ENCODE measurements at regions not wholly inside any gene's neighbourhood (a gene's known extent, or its start where the extent isn't known, plus 50 kb on each side); places are given as distances from the start of the nearest gene placed in this dataset.
"Not testable (repeated sequence)": the region's sequence is repeated elsewhere in the genome, so short reads cannot be mapped to it uniquely, and the experiment has no call there.

DNA sequence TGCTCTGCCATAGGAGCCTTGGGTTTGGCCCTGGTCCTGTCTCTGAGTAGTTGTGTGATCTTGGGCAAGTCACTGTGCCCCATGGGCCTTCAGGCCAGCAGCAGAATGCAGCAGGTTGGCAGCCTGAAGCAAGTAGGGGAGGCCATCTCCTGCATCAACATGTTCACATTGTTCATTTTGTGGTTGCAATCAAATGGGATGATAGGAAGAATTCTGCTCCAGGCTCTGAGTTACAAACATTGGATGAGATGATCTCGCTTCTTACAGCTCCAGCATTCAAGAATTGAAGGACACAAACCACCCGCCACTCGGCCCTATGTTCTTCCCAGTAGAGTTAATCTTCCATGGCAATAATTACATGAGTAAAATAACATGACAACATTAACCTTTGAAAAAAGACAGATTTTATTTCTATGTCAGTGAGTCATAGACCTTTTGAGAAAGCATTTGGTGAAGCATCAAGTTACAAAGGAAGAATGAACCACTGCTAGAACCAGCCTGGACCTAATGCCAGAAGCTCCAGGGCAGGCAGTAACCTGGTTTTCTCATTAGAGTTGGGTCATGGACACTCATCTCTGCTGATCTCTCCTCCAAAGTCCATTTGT, 308.3 kb upstream of the NCAM1 start:
- no peak overlapping the region for H3K27ac Mint-ChIP-seq
- no peak overlapping the region for H3K4me3 Mint-ChIP-seq
- H3K36me3 Mint-ChIP-seq (ENCODE audit: low read depth) = no peaks in the 10 kb centered on the region
- H3K9me3 Mint-ChIP-seq = no peaks in the 10 kb centered on the region
- no peaks in the 10 kb centered on the region for H3K4me1 Mint-ChIP-seq (ENCODE audit: low read depth)
- H3K27me3 Mint-ChIP-seq = no peaks in the 10 kb centered on the region

- H3K9me3 Mint-ChIP-seq = no peaks in the 10 kb centered on the region
- no peak overlapping the region for H3K4me3 Mint-ChIP-seq
- no peaks in the 10 kb centered on the region for H3K27me3 Mint-ChIP-seq
- H3K27ac Mint-ChIP-seq = no peak overlapping the region
- H3K36me3 Mint-ChIP-seq (ENCODE audit: low read depth) = no peaks in the 10 kb centered on the region
- H3K4me1 Mint-ChIP-seq (ENCODE audit: low read depth) = no peaks in the 10 kb centered on the region
Observed at GRCh38 chr11:112655371-112655770, 305.8 kb upstream of the NCAM1 start.

DNA sequence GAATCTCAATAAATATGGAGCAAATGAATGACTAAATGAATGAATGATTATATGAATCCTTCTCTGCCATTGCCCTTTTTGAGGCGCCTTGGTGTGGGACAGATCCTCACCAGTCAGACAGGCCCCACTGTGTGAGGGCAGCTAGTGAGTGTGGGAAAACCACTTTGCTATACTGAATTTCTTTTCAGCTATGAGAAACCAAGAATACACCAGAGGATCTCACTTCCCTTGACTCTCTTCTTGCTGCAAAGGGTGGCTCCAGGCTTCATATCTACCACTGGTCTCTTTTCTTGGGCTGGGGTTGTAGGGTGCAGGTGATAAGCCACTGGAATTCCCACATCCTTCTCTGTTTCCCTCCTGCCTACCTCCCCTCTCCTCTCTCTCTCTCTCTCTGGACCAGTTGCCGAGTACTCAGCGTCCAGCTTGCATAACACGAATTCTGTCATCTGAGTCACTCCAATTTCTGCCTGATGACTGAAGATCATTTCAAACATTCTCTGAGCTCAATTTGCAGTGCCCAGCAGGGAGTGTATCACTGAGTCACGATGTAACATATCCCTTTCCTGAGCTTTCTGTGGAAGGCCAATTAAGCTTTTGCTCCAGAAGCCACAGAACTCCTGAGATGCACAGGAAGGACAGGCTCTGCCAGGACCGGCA, 304.3 kb upstream of the NCAM1 start:
- H3K4me3 Mint-ChIP-seq = no peak overlapping the region
- no peaks in the 10 kb centered on the region for H3K4me1 Mint-ChIP-seq (ENCODE audit: low read depth)
- no peaks in the 10 kb centered on the region for H3K9me3 Mint-ChIP-seq
- no peaks in the 10 kb centered on the region for H3K36me3 Mint-ChIP-seq (ENCODE audit: low read depth)
- H3K27me3 Mint-ChIP-seq = no peaks in the 10 kb centered on the region
- no peak overlapping the region for H3K27ac Mint-ChIP-seq

- no peak overlapping the region for H3K4me3 Mint-ChIP-seq
- no peaks in the 10 kb centered on the region for H3K27me3 Mint-ChIP-seq
- no peaks in the 10 kb centered on the region for H3K36me3 Mint-ChIP-seq (ENCODE audit: low read depth)
- H3K9me3 Mint-ChIP-seq = no peaks in the 10 kb centered on the region
- H3K4me1 Mint-ChIP-seq (ENCODE audit: low read depth) = no peaks in the 10 kb centered on the region
- no peak overlapping the region for H3K27ac Mint-ChIP-seq
Observed at GRCh38 chr11:112658431-112658878, 302.8 kb upstream of the NCAM1 start.

DNA sequence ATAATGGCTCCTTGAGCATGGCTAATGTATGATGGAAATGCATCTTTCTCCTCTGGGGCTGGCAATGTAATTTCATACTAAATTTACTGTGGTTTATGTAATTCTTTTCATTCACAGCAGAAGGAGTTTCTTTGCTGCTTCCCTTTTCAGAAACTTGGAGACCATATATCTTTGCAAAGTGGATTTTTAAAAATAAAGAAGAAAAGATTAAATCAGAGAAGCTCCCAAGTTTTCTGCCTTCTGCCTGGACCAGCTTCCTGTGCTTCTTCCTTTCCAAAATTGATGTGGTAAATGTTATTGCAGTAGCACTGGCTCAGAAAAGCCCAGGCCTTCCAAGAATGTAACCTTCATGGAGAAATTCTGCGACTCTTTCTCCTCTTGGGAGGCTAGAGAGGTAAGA, 300.1 kb upstream of the NCAM1 start:
- Mint-ChIP-seq H3K9me3 (no peaks in the 10 kb centered on the region), H3K36me3 (ENCODE audit: low read depth) (no peaks in the 10 kb centered on the region), H3K4me3 (no peak overlapping the region), H3K4me1 (ENCODE audit: low read depth) (no peaks in the 10 kb centered on the region), H3K27me3 (no peaks in the 10 kb centered on the region), H3K27ac (no peak overlapping the region)

- Mint-ChIP-seq H3K4me3 (no peak overlapping the region), H3K9me3 (no peaks in the 10 kb centered on the region), H3K27ac (no peak overlapping the region), H3K36me3 (ENCODE audit: low read depth) (no peaks in the 10 kb centered on the region), H3K27me3 (no peaks in the 10 kb centered on the region), H3K4me1 (ENCODE audit: low read depth) (no peaks in the 10 kb centered on the region)
Observed at GRCh38 chr11:112661571-112661970, 299.6 kb upstream of the NCAM1 start.

DNA sequence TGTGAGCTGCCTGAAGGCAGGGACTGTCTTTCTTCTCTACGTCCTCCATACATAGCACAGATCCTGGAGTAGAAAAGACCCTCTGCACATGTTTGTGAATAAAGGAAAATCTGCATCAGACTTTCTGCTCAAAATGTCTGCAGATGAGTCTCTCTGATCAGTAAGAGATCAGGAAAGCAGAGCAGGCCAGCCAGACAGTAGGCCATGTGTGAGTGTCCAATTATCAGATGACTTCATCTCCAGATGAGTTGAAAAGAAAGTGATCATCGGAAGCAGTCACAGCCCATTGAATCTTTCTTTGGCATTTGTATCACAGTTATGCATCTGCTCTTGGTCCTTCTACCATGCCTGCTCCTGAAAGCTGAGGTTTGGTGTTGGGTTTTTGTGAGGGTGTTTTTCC, 298.7 kb upstream of the NCAM1 start:
- no peaks in the 10 kb centered on the region for H3K27me3 Mint-ChIP-seq
- no peaks in the 10 kb centered on the region for H3K4me1 Mint-ChIP-seq (ENCODE audit: low read depth)
- no peak overlapping the region for H3K27ac Mint-ChIP-seq
- no peaks in the 10 kb centered on the region for H3K9me3 Mint-ChIP-seq
- no peak overlapping the region for H3K4me3 Mint-ChIP-seq
- no peaks in the 10 kb centered on the region for H3K36me3 Mint-ChIP-seq (ENCODE audit: low read depth)

DNA sequence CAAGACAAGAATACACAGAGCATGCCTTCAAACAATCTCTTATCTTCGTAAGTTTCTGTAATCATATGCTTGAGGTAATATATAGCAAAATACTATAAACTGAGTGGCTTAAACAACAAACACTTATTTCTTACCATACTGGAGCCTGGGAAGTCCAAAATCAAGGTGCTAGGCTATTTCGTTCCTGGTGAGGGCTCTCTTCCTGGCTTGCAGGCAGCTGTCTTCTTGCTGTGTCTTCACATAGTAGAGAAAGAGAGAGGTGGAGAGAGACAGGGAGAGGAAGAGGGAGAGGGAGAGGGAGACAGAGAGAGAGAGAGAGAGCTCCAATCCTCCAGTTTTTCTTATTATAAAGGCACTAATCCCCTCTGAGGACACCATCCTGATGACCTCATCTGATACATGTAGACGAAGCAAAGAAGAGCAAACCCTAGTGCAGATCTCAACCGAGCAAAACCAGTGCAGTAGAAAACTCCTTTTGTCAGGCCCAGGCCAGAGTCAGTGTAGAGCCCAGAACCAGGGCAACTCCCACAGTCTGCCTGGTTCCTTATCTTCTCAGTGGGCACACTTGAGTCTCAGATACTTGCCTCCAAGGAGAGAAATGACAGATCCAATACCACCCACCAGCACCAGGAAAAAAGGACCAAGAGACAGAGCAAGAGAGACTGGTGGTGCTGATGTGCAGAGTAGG, 297.1 kb upstream of the NCAM1 start:
- Mint-ChIP-seq H3K4me1 (ENCODE audit: low read depth) (no peaks in the 10 kb centered on the region), H3K36me3 (ENCODE audit: low read depth) (no peaks in the 10 kb centered on the region), H3K9me3 (no peaks in the 10 kb centered on the region), H3K4me3 (no peak overlapping the region), H3K27me3 (no peaks in the 10 kb centered on the region), H3K27ac (no peak overlapping the region)

DNA sequence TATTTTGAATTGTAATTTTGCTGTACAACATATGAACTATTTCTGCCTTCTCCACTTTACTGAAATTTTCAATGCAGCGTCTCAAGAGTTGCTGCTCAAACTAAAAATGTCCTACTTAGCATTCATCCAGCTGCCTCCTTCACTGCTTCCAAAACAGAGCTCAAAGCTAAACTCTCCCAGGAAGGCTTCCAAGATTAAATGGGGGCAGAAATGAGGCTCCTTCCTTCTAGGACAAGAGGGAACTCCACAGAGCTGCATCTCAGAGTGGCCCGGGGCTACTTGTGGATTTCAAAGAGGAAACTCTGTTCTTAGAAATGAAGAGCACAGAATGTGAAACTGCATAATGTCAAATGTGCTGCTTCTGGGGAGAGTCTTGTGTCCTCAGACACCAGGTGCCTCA, 295.9 kb upstream of the NCAM1 start:
- Mint-ChIP-seq H3K4me3 (no peak overlapping the region), H3K27me3 (peaks cover 6% of the 10 kb centered on the region), H3K9me3 (no peaks in the 10 kb centered on the region), H3K36me3 (ENCODE audit: low read depth) (no peaks in the 10 kb centered on the region), H3K27ac (no peak overlapping the region), H3K4me1 (ENCODE audit: low read depth) (no peaks in the 10 kb centered on the region)

DNA sequence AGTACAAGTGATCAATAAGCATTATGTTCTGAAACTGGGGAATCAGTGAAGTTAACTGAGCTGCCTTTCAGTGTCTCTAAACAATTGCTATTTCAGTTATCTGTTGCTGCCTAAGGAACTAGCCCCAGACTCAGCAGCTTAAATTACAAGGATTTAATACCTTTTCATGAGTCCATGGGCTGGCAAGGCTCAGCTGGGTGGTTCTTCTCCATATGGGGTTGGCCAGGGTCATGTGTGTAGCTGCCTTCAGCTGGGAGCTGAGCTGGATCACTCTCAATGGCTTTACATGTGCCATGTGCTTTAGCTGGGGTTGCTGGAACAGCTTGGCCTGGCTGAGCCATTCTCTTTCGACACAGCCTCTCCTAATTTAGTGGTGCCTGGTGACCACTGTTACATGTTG, 295.0 kb upstream of the NCAM1 start:
- no peak overlapping the region for H3K27ac Mint-ChIP-seq
- no peaks in the 10 kb centered on the region for H3K36me3 Mint-ChIP-seq (ENCODE audit: low read depth)
- H3K4me3 Mint-ChIP-seq = no peak overlapping the region
- peaks cover 6% of the 10 kb centered on the region for H3K27me3 Mint-ChIP-seq
- no peaks in the 10 kb centered on the region for H3K9me3 Mint-ChIP-seq
- no peaks in the 10 kb centered on the region for H3K4me1 Mint-ChIP-seq (ENCODE audit: low read depth)

GRCh38 chr11:112670806-112671570, 290.2 kb upstream of the NCAM1 start:
- H3K27me3 Mint-ChIP-seq = peaks cover 14% of the 10 kb centered on the region
- H3K36me3 Mint-ChIP-seq (ENCODE audit: low read depth) = no peaks in the 10 kb centered on the region
- no peak overlapping the region for H3K4me3 Mint-ChIP-seq
- H3K27ac Mint-ChIP-seq = no peak overlapping the region
- H3K9me3 Mint-ChIP-seq = peaks cover 17% of the 10 kb centered on the region
- H3K4me1 Mint-ChIP-seq (ENCODE audit: low read depth) = no peaks in the 10 kb centered on the region

DNA sequence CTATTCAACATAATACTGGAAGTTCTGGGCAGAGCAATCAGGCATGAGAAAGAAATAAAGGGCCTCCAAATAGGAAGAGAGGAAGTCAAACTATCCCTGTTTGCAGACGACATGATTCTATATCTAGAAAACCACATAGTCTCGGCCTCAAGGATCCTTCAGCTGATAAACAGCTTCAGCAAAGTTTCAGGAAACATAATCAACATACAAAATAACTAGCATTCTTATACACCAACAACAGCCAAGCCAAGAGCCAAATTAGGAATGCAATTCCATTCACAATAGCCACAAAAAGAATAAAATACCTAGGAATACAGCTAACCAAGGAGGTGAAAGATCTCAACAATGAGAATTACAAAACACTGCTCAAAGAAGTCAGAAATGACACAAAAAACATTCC, 287.8 kb upstream of the NCAM1 start:
- H3K27ac Mint-ChIP-seq; H3K4me3 Mint-ChIP-seq; H3K36me3 Mint-ChIP-seq (ENCODE audit: low read depth); H3K4me1 Mint-ChIP-seq (ENCODE audit: low read depth): not testable (repeated sequence)
- Mint-ChIP-seq H3K9me3 (peaks cover 17% of the 10 kb centered on the region), H3K27me3 (peaks cover 14% of the 10 kb centered on the region)

- H3K4me1 Mint-ChIP-seq (ENCODE audit: low read depth) = no peaks in the 10 kb centered on the region
Observed at GRCh38 chr11:112685111-112685510, 276.1 kb upstream of the NCAM1 start.

DNA sequence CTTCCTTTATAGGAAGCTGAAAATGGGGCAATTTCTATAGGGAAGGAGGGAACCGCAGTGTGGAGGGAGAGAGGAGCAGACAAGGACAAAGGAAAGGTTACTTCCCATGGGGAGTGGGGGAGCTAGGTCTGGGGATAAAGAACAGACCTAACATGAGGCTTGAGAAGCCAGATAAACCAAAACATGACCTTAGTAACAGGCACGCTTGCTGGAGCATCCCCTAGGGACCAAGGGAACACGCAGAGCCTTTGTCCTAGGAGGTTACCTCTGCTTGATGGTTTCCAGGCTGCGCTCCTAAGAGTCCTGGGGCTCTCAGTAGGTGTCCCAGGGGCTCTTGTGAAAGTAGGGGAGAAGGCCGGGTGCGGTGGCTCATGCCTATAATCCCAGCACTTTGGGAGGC, 271.4 kb upstream of the NCAM1 start:
- no peaks in the 10 kb centered on the region for H3K9me3 Mint-ChIP-seq
- H3K36me3 Mint-ChIP-seq (ENCODE audit: low read depth) = no peaks in the 10 kb centered on the region
- H3K4me3 Mint-ChIP-seq = no peak overlapping the region
- H3K4me1 Mint-ChIP-seq (ENCODE audit: low read depth) = no peaks in the 10 kb centered on the region
- no peak overlapping the region for H3K27ac Mint-ChIP-seq
- H3K27me3 Mint-ChIP-seq = peaks cover 7% of the 10 kb centered on the region

More at GRCh38 chr11:112685111-112685510, 276.1 kb upstream of the NCAM1 start:
- Mint-ChIP-seq H3K27me3 (peaks cover 7% of the 10 kb centered on the region), H3K36me3 (ENCODE audit: low read depth) (no peaks in the 10 kb centered on the region), H3K27ac (no peak overlapping the region), H3K4me3 (no peak overlapping the region), H3K9me3 (peaks cover 4% of the 10 kb centered on the region)

- Mint-ChIP-seq H3K4me1 (ENCODE audit: low read depth) (no peaks in the 10 kb centered on the region), H3K36me3 (ENCODE audit: low read depth) (no peaks in the 10 kb centered on the region), H3K27me3 (peaks cover under 1% of the 10 kb centered on the region), H3K4me3 (no peak overlapping the region), H3K9me3 (no peaks in the 10 kb centered on the region), H3K27ac (no peak overlapping the region)
Observed at GRCh38 chr11:112693781-112694180, 267.4 kb upstream of the NCAM1 start.
